Fibroblast of the aortic adventitia (primary cell): ENCODE measurements at regions not wholly inside any gene's neighbourhood (a gene's known extent, or its start where the extent isn't known, plus 50 kb on each side); places are given as distances from the start of the nearest gene placed in this dataset.

Experiments used
- DNase-seq: peaks from one replicate; pipeline ENCODE4 v3.0.0-alpha.2; 2010; ENCODE audit warnings: low read depth
- H3K4me3 ChIP-seq: 2 replicates; pipeline ENCODE4 v1.5.1; 2011; ENCODE audit warnings: low read depth, mild to moderate bottlenecking, control low read depth, low read length, moderate library complexity
- CTCF ChIP-seq: IDR thresholded peaks from 2 replicates; pipeline ENCODE4 v1.5.1; 2011; ENCODE audit warnings: mild to moderate bottlenecking, low read length, control low read depth, inconsistent platforms; ENCODE audit not compliant: insufficient read depth

GRCh38 chr18:45456090-45457021 is 158.9 kb upstream of the SLC14A2 start:
- DNase-seq, result no peak
- no peak for TF ChIP-seq CTCF
- H3K4me3 ChIP-seq, result no peak overlapping the region

GRCh38 chr18:45458033-45458432 is 157.2 kb upstream of the SLC14A2 start:
- no peak for TF ChIP-seq CTCF
- H3K4me3 ChIP-seq, result no peak overlapping the region
- DNase-seq, result no peak

GRCh38 chr18:45462179-45462578 is 153.1 kb upstream of the SLC14A2 start:
- DNase-seq, result no peak
- no peak overlapping the region for H3K4me3 ChIP-seq
- TF ChIP-seq CTCF, result no peak

- DNase-seq, result no peak
- no peak for TF ChIP-seq CTCF
- H3K4me3 ChIP-seq, result no peak overlapping the region
Observed at GRCh38 chr18:45463451-45463850, 151.8 kb upstream of the SLC14A2 start.

GRCh38 chr18:45464619-45465018 is 150.7 kb upstream of the SLC14A2 start:
- no peak overlapping the region for H3K4me3 ChIP-seq
- DNase-seq, result no peak
- TF ChIP-seq CTCF, result no peak

GRCh38 chr18:45467293-45467692 is 148.0 kb upstream of the SLC14A2 start:
- no peak overlapping the region for H3K4me3 ChIP-seq
- no peak for TF ChIP-seq CTCF
- no peak for DNase-seq

GRCh38 chr18:45467945-45468344 is 147.3 kb upstream of the SLC14A2 start:
- no peak overlapping the region for H3K4me3 ChIP-seq
- no peak for TF ChIP-seq CTCF
- DNase-seq, result no peak
